ENCODE measurements at regions not wholly inside any gene's neighbourhood (a gene's known extent, or its start where the extent isn't known, plus 50 kb on each side); places are given as distances from the start of the nearest gene placed in this dataset.

DNA sequence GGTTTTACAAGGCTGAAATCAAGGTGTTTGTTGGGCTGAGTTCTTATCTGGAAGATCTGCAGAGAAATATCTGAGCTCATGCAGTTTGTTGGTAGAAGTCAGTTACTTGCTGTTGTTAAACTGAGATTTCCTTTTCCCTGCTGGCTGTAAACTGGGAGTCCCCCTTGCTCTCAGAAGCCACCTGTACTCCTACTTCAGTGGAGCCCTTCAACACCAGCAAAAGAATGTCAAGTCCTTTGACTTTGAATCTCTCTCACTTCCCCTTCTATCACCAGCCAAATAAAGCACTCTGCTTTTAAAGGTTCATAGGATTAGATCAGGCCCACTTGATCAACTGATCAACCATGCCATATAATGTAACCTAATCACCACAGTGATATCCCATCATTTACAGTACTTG lies 252.2 kb upstream of the CDH7 start:
- Histone ChIP-seq H3K9me3 (replicated peaks in 1 of 3) (no peaks in the 10 kb centered on the region), H3K4me3 (no peak overlapping the region), H3K27ac (no peak overlapping the region), H3K36me3 (replicated peaks in 1 of 2) (no peaks in the 10 kb centered on the region), H3K4me1 (replicated peaks in 1 of 2) (no peaks in the 10 kb centered on the region), H3K27me3 (no peaks in the 10 kb centered on the region)
- no peak for DNase-seq
- TF ChIP-seq, protein P1, sequence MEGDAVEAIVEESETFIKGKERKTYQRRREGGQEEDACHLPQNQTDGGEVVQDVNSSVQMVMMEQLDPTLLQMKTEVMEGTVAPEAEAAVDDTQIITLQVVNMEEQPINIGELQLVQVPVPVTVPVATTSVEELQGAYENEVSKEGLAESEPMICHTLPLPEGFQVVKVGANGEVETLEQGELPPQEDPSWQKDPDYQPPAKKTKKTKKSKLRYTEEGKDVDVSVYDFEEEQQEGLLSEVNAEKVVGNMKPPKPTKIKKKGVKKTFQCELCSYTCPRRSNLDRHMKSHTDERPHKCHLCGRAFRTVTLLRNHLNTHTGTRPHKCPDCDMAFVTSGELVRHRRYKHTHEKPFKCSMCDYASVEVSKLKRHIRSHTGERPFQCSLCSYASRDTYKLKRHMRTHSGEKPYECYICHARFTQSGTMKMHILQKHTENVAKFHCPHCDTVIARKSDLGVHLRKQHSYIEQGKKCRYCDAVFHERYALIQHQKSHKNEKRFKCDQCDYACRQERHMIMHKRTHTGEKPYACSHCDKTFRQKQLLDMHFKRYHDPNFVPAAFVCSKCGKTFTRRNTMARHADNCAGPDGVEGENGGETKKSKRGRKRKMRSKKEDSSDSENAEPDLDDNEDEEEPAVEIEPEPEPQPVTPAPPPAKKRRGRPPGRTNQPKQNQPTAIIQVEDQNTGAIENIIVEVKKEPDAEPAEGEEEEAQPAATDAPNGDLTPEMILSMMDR (IDR thresholded peaks at IDR 0.05) = no peak
- intact Hi-C loops (cut with DNase I) = no loop called here

DNA sequence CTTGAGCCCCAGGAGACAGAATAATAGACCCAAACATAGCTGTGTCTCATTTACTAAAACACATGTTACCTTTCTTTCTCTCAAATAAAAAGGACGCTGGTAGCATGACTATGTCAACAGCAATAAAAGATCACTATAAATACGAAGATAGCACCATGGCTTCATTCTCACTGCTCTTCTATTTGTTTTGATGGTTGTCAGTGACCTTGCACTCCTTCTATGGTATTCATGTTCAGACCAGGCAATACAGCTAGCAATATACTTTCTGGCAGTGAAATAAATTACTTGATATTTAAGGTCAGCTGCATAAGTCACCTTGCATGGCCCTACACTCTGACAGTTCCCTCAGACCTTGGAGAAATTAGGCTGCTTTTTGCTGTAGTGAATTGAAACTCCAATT lies 263.2 kb upstream of the CDH7 start:
- WGBS, 4 donors = 24 to 67% (median 53%) methylated on average over 2 of the region's 2 CpGs
- peaks cover 0 to 4% (median 0%) of the 10 kb centered on the region in 3 donors for H3K9me3 ChIP-seq (replicated peaks in 1 of 3)
- no peak for DNase-seq
- no peaks in the 10 kb centered on the region for H3K27me3 ChIP-seq
- intact Hi-C loops (cut with DNase I) = no loop called here
- TF ChIP-seq, protein P1 (IDR thresholded peaks at IDR 0.05) = no peak
- no peak for TF ChIP-seq POLR2A (IDR thresholded peaks at IDR 0.05)
- no peaks in the 10 kb centered on the region for H3K4me1 ChIP-seq (replicated peaks in 1 of 2)
- no peak overlapping the region for H3K27ac ChIP-seq
- H3K4me3 ChIP-seq = no peak overlapping the region
- H3K36me3 ChIP-seq (replicated peaks in 1 of 2) = no peaks in the 10 kb centered on the region

DNA sequence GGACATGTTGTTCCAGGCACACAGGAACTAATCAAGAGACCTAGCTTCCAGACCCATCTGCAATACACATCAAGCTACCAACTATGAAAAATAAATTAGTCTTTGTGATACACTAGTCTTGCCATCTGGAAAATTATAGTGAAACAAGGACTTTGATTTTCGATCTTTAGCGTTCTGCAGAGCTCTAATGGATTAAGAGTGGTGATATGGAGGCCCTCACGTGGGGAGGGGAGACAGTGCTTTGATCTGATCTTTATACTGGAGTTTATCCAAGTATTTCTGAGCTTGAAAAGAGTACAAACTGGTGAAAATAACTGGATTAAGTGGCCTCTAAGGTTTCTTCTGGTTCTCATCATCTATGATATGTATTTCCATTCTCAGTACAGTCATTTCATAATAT lies 273.4 kb upstream of the CDH7 start:
- intact Hi-C loops (cut with DNase I) = no loop called here
- DNase-seq = no peak
- no peak for TF ChIP-seq POLR2A (IDR thresholded peaks at IDR 0.05)
- TF ChIP-seq, protein P1 (IDR thresholded peaks at IDR 0.05) = no peak
- Histone ChIP-seq H3K4me1 (replicated peaks in 1 of 2) (no peaks in the 10 kb centered on the region), H3K9me3 (replicated peaks in 1 of 3) (no peaks in the 10 kb centered on the region), H3K36me3 (replicated peaks in 1 of 2) (no peaks in the 10 kb centered on the region), H3K27me3 (no peaks in the 10 kb centered on the region), H3K4me3 (no peak overlapping the region), H3K27ac (no peak overlapping the region)
- WGBS, 4 donors = 69 to 80% (median 75%) methylated on average over 3 of the region's 3 CpGs

DNA sequence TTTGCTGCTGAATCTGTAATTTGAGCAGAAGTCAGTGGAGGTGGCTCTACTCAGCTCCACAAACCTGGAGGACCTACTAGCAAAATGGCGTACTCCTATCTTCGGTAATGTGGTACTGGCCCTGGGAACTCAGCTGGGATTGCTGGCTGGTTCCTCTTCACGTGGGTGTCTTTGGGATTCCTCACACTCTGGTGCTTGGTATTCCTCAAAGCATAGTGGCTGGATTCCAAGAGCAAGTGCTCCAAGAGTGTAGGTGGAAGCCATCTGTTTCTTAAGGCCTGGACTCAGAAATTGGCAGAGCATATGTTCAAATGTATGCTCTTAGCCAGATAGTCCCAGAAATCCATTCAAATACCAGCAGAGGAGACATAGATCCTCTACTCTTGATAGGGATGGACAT lies 281.9 kb upstream of the CDH7 start:
- H3K27ac ChIP-seq = no peak overlapping the region
- no peaks in the 10 kb centered on the region for H3K27me3 ChIP-seq
- no peaks in the 10 kb centered on the region for H3K9me3 ChIP-seq (replicated peaks in 1 of 3)
- WGBS, 4 donors = 76 to 86% (median 83%) methylated on average over 3 of the region's 3 CpGs
- no peaks in the 10 kb centered on the region for H3K4me1 ChIP-seq (replicated peaks in 1 of 2)
- H3K36me3 ChIP-seq (replicated peaks in 1 of 2) = no peaks in the 10 kb centered on the region
- no peak for DNase-seq
- H3K4me3 ChIP-seq = no peak overlapping the region
- intact Hi-C loops (cut with DNase I) = no loop called here
- no peak for TF ChIP-seq POLR2A (IDR thresholded peaks at IDR 0.05)
- TF ChIP-seq, protein P1 (IDR thresholded peaks at IDR 0.05) = no peak

Data from adrenal gland (tissue), 9 donors.